Muscle of arm (tissue), 1 donor: ENCODE measurements at regions not wholly inside any gene's neighbourhood (a gene's known extent, or its start where the extent isn't known, plus 50 kb on each side); places are given as distances from the start of the nearest gene placed in this dataset.

Experiments
- DNase-seq: peaks from one replicate; pipeline ENCODE4 v3.0.0-alpha.2; 2013

DNA sequence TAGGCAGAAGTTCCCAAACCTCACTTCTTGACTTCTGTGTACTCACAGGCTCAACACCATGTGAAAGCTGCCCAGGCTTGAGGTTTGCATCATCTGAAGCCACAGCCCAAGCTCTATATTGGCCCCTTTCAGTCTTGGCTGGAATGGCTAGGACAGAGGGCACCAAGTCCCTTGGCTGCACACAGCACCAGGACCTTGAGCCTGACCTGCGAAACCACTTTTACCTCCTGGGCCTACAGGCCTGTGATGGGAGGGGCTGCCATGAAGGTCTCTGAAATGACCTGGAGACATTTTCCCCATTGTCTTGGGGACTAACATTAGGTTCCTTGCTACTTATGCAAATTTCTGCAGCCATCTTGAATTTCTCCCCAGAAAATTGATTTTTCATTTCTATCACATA is 288.3 kb upstream of the ZC3H12C start:
- no peak for DNase-seq

DNA sequence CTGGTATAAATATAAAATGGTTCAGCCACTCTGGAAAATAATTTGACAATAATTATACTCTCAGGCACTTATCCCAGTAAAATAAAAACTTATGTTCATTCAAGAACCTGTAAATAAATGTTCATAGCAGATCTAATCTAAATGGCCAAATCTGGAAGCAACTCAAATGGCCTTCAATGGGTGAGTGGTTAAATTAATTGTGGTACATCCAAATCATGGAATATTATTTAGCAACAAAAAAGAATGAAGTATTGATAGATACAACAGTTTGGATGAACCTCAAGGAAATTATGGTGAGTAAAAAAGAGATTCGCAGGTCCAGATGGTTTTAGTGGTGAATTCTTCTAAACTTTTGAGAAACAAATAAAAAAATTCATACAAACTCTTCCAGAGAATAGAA is 287.0 kb upstream of the ZC3H12C start:
- DNase-seq = no peak

GRCh38 chr11:109808569-109808968 is 284.6 kb upstream of the ZC3H12C start:
- DNase-seq = no peak

DNA sequence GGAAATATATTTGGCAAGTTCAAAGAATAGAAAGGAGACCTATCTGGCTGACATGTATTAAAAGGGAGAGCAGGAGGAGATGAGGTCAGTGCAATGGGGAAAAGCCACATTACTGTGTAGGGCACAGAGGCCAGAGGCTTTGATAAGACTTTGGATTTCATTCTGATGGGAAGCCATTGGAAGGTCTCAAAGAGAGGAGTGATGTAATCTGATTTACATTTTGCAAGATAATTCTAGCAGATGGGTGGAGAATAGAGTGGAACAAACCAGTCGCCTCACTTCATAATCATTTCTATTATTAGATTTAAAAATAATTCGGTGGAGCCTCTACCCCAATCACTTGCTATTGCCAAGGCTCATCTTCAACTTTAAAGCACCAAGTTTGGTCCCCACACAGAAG is 278.4 kb upstream of the ZC3H12C start:
- no peak for DNase-seq

- no peak for DNase-seq
Observed at GRCh38 chr11:109815500-109816150, 277.6 kb upstream of the ZC3H12C start.

DNA sequence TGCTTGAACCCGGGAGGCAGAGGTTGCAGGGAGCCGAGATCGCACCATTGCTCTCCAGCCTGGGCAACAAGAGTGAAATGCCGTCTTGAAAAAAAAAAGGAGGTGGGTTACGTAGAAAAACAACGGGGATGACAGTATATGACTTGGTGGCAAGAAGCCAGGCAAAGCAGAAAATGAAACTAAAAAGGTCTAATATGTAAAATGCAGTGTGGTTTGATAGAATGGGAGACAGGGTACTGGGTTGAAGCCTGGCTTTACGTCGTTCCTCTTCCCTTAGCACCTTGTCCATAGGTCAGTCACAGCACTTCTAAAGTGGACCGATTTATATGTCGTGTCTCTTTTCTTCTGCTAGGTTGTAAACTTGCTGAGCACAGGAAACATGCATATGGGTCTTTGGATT is 274.9 kb upstream of the ZC3H12C start:
- DNase-seq = no peak

- DNase-seq = no peak
Observed at GRCh38 chr11:109819410-109819809, 273.8 kb upstream of the ZC3H12C start.

GRCh38 chr11:109821511-109821910 is 271.7 kb upstream of the ZC3H12C start:
- DNase-seq = no peak

GRCh38 chr11:109822436-109823102 is 270.6 kb upstream of the ZC3H12C start:
- no peak for DNase-seq

GRCh38 chr11:109828387-109828786 is 264.8 kb upstream of the ZC3H12C start:
- no peak for DNase-seq

DNA sequence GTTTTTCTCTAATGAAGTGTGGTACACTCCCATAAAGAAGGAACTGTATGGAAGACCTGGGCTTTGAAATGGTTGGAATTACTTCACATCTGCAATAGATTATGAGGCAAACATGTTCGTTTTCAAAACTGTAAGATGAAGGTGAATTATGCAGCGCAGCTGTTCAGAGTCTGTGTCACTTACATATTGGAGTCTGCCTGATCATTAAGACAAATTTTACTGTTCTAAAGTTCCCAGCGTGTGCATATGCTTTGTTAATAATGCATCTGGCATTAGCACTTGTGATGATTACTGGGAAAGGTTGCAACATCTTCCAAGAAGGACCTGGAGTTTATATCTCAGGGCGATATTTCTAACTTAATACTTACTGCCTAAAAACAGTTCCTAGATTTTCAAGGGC is 255.2 kb upstream of the ZC3H12C start:
- peak; percentile 38 for DNase-seq

GRCh38 chr11:109845437-109845836 is 247.8 kb upstream of the ZC3H12C start:
- peak; percentile 78 for DNase-seq

DNA sequence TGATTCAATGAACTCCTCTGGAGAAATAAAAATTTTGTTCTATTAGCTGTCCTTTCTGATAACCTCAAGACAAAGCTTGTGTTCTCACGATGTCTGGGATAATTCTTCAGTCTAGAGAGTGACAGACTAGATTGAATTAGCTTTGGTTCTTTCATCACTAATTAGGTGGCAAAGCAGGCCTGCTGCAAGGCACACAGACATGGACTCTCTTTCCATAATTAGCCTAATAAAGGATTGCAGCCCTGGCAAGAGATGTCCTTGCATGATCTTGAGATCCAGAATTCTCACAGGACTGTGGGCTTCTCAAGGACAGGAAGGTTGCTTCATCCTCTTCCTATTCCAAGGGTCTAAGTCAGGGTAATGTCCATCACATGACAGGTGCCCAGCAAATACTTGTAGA is 245.6 kb upstream of the ZC3H12C start:
- DNase-seq = no peak

GRCh38 chr11:109849051-109849450 is 244.1 kb upstream of the ZC3H12C start:
- no peak for DNase-seq

- no peak for DNase-seq
Observed at GRCh38 chr11:109849946-109850345, 243.2 kb upstream of the ZC3H12C start.

GRCh38 chr11:109851780-109852390 is 241.3 kb upstream of the ZC3H12C start:
- DNase-seq = no peak

DNA sequence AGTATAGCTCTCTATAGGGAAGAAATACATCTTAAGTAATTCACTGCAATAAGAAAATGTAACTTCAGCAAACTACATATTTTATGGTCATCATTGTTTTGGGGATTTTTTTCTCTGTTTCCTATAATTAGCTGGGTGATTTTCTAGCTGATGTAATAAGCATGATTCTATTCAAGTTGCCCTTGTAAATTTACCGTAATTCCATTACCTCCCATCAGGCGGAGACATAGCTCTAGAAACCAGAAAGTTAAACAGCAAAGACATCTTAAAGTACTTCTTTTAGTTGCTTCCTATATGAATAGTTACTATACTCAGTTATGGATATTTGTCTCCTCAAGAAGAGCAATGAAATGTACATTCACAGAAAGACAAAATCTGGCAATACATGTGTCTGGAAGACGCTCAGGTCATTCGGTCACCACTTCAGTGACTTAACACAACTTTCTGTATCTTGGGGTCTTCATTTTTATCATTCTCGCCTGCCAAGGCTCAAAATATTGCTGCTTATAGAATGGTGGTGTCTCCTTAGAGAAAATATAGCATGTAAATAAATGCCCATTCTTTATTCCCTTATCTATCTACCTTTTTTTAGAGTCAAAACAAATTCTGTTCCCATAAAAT is 239.9 kb upstream of the ZC3H12C start:
- peak; percentile 48 for DNase-seq

GRCh38 chr11:109854731-109855130 is 238.5 kb upstream of the ZC3H12C start:
- no peak for DNase-seq

DNA sequence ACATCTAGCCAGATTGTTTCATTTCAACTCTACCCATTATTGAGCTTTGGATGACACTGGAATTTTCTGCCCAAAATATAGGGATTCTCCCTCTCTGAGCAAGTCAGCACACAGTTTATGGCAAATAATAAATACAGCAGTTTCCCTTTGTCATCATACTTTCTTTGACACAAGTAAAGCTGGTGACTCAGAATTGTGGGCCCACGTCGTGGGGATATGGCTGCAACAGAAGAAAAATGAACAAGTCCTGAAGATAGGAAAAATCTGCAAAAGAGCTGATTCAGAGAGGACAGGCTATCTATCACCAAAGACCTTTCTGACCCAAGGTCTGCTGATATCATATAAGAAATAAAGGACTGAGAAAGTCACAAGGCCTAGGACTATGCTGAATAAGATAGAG is 236.3 kb upstream of the ZC3H12C start:
- no peak for DNase-seq

GRCh38 chr11:109857637-109858036 is 235.6 kb upstream of the ZC3H12C start:
- no peak for DNase-seq

DNA sequence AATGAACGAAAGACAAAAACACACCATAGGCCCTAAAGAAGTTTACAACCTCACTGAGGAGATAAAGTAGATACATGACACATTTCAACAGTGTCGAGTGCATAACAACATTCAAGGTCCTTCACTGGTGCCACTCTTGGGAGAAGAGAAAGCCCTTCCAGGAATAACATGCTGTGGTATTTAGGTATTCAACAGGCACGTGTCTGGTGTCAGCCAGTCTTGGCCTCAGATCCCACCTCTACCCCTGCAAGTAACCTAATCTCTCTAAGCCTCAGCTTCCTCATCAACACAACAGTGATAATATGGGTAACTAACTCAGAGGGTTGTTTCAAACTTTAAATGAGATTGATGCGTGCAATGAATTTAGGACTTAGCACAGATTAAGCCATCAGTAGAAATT is 235.0 kb upstream of the ZC3H12C start:
- no peak for DNase-seq

- DNase-seq = no peak
Observed at GRCh38 chr11:109859045-109859724, 234.0 kb upstream of the ZC3H12C start.
